Psoas muscle (tissue), 7 donors: ENCODE measurements at regions not wholly inside any gene's neighbourhood (a gene's known extent, or its start where the extent isn't known, plus 50 kb on each side); places are given as distances from the start of the nearest gene placed in this dataset.
"Not testable (repeated sequence)": the region's sequence is repeated elsewhere in the genome, so short reads cannot be mapped to it uniquely, and the experiment has no call there.

Experiments used
- ATAC-seq, 4 donors: fragments of 200-7000 bp; cut with Tn5 transposase; one replicate each; pipeline ENCODE4 v1.9.1; 2020; ENCODE audit warnings: moderate library complexity in 3 of 4, mild to moderate bottlenecking in 2 of 4
- DNase-seq, 2 donors: peaks; one replicate each; pipeline ENCODE4 v3.0.0-alpha.2; 2020
- H3K27ac ChIP-seq: fragments of 200-600 bp; one replicate; pipeline ENCODE4 v1.8.0; 2022
- H3K27me3 ChIP-seq, 3 donors: fragments of 200-600 bp in 1 of 3; one replicate each; pipeline versions ENCODE4 v1.6.1 to v1.8.0; 2013 to 2022; ENCODE audit warnings: low read length in 2 of 3, mild to moderate bottlenecking in 2 of 3, moderate library complexity in 1 of 3; ENCODE audit not compliant: insufficient read depth in 3 of 3
- H3K36me3 ChIP-seq, 2 donors: fragments of 200-600 bp in 1 of 2; one replicate each; pipeline versions ENCODE4 v1.6.1 to v1.8.0; 2013 to 2022; ENCODE audit warnings: low read depth in 1 of 2, mild to moderate bottlenecking in 1 of 2, moderate library complexity in 1 of 2; ENCODE audit not compliant: insufficient read depth in 1 of 2
- H3K4me1 ChIP-seq: fragments of 200-600 bp; one replicate; pipeline ENCODE4 v1.8.0; 2022
- H3K4me3 ChIP-seq: fragments of 200-600 bp; one replicate; pipeline ENCODE4 v1.8.0; 2022; ENCODE audit warnings: mild to moderate bottlenecking
- H3K9me3 ChIP-seq: fragments of 200-600 bp; one replicate; pipeline ENCODE4 v1.8.0; 2022
- CTCF ChIP-seq: fragments of 200-600 bp; IDR thresholded peaks from one replicate; pipeline ENCODE4 v1.8.0; 2022; ENCODE audit warnings: antibody characterized with exemption
- WGBS, 3 donors: extraction: QIAGEN DNeasy Blood & Tissue Kit; methylation state at CpG; one replicate each; pipeline versions ENCODE4 v1.1.6 to v1.1.7; 2013; 5-methylcytosine and 5-hydroxymethylcytosine counted together
- intact Hi-C, 2 donors: fragments of 100-400 bp; cut with DNase I; formaldehyde crosslinking; loops; one replicate each; pipeline versions ENCODE4 v1.11.0 to v1.14.2; 2022
- donor health status: healthy with polysubstance abuse.
- donor health status: DM: no; HTN: no; CAD: no; lungs with moderate emphysema.
- donor health status: Bipolar disorder and iron deficiency.
- donor health status: healthy.
- donor health status: DM: yes; HTN: yes; CAD: no.
- donor health status: DM: no; HTN: no; CAD: no.
- donor health status: DM: yes; HTN: yes; CAD: no.

- DNase-seq (no peak), ATAC-seq (no peak)
- no peaks in the 10 kb centered on the region for H3K36me3 ChIP-seq
- peaks cover 8% of the 10 kb centered on the region for H3K9me3 ChIP-seq
- H3K27me3 ChIP-seq, result no peaks in the 10 kb centered on the region
- no peak overlapping the region for H3K4me3 ChIP-seq
- intact Hi-C loops, result no loop called here
- 94 to 96% (median 96%) methylated on average over 3 of the region's 3 CpGs for WGBS, 3 donors
- no peaks in the 10 kb centered on the region for H3K4me1 ChIP-seq
- TF ChIP-seq CTCF, result no peak
- no peak overlapping the region for H3K27ac ChIP-seq
These were observed 1227.2 kb downstream of the JRKL start for GRCh38 chr11:97617031-97617430.

GRCh38 chr11:97620007-97620406, 1230.2 kb downstream of the JRKL start:
- Histone ChIP-seq H3K27ac (no peak overlapping the region), H3K9me3 (peaks cover 8% of the 10 kb centered on the region), H3K36me3 (no peaks in the 10 kb centered on the region), H3K4me1 (no peaks in the 10 kb centered on the region), H3K4me3 (no peak overlapping the region), H3K27me3 (no peaks in the 10 kb centered on the region)
- intact Hi-C loops, result no loop called here
- no peak for TF ChIP-seq CTCF
- ATAC-seq, result no peak
- DNase-seq, result no peak

- no peak for TF ChIP-seq CTCF
- no peaks in the 10 kb centered on the region for H3K27me3 ChIP-seq
- DNase-seq, result no peak
- ATAC-seq, result no peak
- H3K9me3 ChIP-seq, result peaks cover 8% of the 10 kb centered on the region
- H3K4me3 ChIP-seq, result no peak overlapping the region
- intact Hi-C loops, result no loop called here
- no peaks in the 10 kb centered on the region for H3K36me3 ChIP-seq
- H3K4me1 ChIP-seq, result no peaks in the 10 kb centered on the region
- H3K27ac ChIP-seq, result no peak overlapping the region
These were observed 1231.5 kb downstream of the JRKL start for GRCh38 chr11:97621282-97621681.

- ATAC-seq, result no peak
- H3K4me3 ChIP-seq, result no peak overlapping the region
- H3K9me3 ChIP-seq, result no peaks in the 10 kb centered on the region
- H3K36me3 ChIP-seq, result no peaks in the 10 kb centered on the region
- WGBS, 3 donors, result 72 to 82% (median 74%) methylated on average over 2 of the region's 2 CpGs
- DNase-seq, result no peak
- TF ChIP-seq CTCF, result no peak
- no peaks in the 10 kb centered on the region for H3K27me3 ChIP-seq
- H3K27ac ChIP-seq, result no peak overlapping the region
- intact Hi-C loops, result no loop called here
- H3K4me1 ChIP-seq, result no peaks in the 10 kb centered on the region
These were observed 1233.0 kb downstream of the JRKL start for GRCh38 chr11:97622795-97623194.

DNA sequence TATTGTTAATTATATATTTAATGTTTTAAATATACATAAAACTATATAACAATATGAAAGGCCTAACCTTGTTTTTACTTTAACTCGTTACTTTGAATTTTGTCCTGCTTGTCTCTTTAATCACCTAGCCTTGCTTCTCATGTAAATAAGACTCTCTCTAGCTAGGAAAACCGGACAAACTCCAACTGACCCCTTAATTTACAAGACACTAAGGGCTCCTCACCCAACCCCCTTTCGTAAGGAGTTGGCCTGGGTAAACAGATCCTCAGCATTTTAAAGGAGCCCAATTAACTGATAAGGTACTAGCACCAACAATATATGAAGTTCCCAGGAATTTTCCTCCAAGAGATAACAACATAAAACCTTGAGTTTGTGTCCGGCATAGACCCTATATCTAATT, 1246.9 kb downstream of the JRKL start:
- intact Hi-C loops, DNase-seq: not testable (repeated sequence)

More for the DNA sequence above, 1246.9 kb downstream of the JRKL start:
- WGBS, 3 donors, result 70 to 73% (median 72%) methylated on average over 4 of the region's 4 CpGs
- not testable (repeated sequence) for H3K27ac ChIP-seq, H3K4me1 ChIP-seq, H3K36me3 ChIP-seq, H3K4me3 ChIP-seq, ATAC-seq, H3K27me3 ChIP-seq, H3K9me3 ChIP-seq
